ENCODE measurements at regions not wholly inside any gene's neighbourhood (a gene's known extent, or its start where the extent isn't known, plus 50 kb on each side); places are given as distances from the start of the nearest gene placed in this dataset.

- TF ChIP-seq CTCF (IDR thresholded peaks at IDR 0.05) (no peak), POLR2A (IDR thresholded peaks at IDR 0.05) (no peak)
Observed at GRCh38 chr13:99057310-99057975, 79.6 kb upstream of the DOCK9 start.
